Choroid plexus epithelial cell (primary cell): ENCODE measurements at regions not wholly inside any gene's neighbourhood (a gene's known extent, or its start where the extent isn't known, plus 50 kb on each side); places are given as distances from the start of the nearest gene placed in this dataset.

Source experiments
- DNase-seq: peaks from one replicate; pipeline ENCODE4 v3.0.0-alpha.2; 2010; ENCODE audit warnings: low read depth
- H3K4me3 ChIP-seq: 2 replicates; pipeline ENCODE4 v1.5.1; 2011; ENCODE audit warnings: low read depth, mild to moderate bottlenecking, control low read depth, low read length, moderate library complexity
- TF ChIP-seq, protein P1 (sequence below): conservative IDR thresholded peaks from 2 replicates; pipeline ENCODE4 v1.5.1; 2011; ENCODE audit warnings: low read depth, mild to moderate bottlenecking, control low read depth, inconsistent platforms, low read length, moderate library complexity

DNA sequence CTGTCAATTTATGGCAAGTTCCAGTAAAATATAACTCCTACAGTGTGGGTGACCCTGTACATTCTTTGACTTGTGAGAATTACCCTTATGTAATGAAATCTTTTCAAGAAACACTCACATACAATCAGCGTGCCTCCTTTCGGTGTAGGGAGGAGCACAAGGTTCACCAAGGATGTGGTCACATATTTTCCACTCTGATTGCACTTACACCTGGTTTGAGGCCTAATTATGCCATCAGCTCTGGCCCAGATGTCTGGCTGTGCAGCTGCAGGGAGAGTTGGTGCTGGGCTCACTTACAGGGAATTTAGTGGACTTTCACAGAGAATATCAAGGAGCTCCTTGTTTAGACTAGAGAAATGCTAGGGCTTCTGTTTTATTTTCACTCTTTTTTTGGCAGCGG, 146.0 kb upstream of the STEAP4 start:
- TF ChIP-seq, protein P1, sequence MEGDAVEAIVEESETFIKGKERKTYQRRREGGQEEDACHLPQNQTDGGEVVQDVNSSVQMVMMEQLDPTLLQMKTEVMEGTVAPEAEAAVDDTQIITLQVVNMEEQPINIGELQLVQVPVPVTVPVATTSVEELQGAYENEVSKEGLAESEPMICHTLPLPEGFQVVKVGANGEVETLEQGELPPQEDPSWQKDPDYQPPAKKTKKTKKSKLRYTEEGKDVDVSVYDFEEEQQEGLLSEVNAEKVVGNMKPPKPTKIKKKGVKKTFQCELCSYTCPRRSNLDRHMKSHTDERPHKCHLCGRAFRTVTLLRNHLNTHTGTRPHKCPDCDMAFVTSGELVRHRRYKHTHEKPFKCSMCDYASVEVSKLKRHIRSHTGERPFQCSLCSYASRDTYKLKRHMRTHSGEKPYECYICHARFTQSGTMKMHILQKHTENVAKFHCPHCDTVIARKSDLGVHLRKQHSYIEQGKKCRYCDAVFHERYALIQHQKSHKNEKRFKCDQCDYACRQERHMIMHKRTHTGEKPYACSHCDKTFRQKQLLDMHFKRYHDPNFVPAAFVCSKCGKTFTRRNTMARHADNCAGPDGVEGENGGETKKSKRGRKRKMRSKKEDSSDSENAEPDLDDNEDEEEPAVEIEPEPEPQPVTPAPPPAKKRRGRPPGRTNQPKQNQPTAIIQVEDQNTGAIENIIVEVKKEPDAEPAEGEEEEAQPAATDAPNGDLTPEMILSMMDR: no peak
- no peak for DNase-seq

DNA sequence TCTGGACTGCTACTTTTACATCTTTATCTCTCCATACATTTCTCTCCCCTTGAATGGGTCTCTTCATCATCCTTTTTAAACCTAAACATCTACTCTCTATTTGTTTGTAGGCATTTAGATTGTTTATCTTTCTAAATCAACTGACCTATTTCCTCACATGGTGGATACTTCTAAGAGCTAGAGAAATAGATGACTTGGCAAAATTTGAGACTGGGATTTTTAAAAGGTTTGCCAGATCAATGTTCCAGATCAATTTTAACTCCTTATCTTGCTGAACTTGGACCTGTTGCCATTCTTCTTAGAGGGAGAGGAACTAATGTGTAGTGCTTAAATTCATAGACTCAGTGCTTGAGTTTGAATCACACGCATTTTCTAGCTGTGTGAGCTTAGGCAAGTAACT, 144.2 kb upstream of the STEAP4 start:
- H3K4me3 ChIP-seq: no peak overlapping the region
- TF ChIP-seq, protein P1: no peak
- DNase-seq: no peak

More for the DNA sequence above, 146.0 kb upstream of the STEAP4 start:
- no peak overlapping the region for H3K4me3 ChIP-seq

DNA sequence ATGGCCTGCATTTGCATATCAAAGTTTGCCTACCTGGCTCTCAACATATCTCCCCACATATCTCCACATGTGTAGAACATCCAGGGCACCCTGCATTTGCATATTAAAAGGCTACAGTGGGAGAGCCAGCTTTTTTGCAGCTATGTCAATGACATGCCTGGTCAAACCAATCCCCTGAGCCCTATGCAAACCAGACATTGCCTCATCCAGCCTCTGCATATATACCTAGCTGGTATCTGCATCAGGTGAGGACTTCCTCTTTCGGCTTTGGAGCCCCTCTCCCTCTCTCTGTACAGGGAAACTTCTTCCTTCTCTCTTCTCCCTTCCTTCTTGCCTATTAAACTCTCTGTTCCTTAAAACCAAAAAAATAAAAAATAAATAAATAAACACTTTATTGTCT, 142.7 kb upstream of the STEAP4 start:
- no peak overlapping the region for H3K4me3 ChIP-seq
- DNase-seq: no peak
- TF ChIP-seq, protein P1: no peak

DNA sequence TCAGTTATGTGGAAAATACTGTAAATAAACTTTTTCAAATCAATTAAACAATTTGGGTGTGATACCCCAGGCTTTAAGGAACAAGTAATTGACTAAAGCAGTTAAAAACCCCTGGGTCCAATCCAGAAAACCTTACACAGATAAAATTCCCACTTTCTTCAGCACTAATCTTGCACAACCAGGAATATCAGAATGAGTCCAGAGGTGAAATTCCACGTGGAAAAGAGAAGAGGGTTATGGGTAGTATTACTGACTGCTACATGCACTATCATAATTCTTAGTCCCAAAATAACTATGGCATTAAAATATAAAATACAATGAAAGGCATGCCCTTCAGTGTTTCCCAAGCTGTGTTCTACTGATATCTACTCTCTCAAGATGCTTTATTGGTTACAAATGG, 135.7 kb upstream of the STEAP4 start:
- no peak for DNase-seq
- TF ChIP-seq, protein P1: no peak
- H3K4me3 ChIP-seq: no peak overlapping the region

DNA sequence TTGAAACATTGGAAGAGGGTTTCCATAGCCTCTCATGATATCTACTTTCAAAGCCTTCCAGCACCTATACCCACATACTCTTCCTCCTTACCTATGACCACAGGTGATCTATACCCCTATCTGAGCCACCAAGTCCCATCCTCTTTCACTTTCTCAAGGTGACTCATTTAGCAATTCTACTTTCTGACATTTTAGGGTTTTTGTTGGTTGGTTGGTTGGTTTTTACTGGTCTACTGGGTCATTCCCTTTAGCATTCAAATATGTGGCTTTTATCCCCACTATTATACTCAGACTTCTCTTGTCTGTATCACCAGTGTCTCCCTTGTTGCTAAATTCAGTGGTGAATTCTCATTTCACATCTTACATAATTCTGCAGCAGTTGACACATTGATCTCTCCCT, 130.4 kb upstream of the STEAP4 start:
- no peak overlapping the region for H3K4me3 ChIP-seq
- TF ChIP-seq, protein P1: no peak
- DNase-seq: no peak

GRCh38 chr7:88432301-88432700, 125.6 kb upstream of the STEAP4 start:
- H3K4me3 ChIP-seq: no peak overlapping the region
- TF ChIP-seq, protein P1: no peak
- DNase-seq: no peak

DNA sequence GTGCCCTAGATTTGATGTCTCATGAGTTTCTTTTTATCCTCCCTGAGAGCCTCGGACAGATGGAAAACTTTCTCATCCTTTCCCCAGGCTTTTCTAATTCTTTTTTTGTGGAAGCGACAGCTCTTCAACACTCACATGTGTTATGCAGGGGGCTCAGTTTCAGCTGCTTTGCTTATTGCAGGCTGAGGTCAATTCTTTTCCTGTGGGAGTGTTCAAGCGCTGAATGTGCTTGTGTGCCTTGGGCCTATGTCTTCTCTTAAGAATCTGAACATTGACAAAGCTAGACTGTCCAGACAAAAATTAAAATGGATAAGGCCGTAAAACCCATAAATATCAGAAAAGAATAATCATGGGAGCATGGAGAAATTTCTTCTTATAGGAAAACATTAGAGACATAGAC, 125.2 kb upstream of the STEAP4 start:
- TF ChIP-seq, protein P1: no peak
- no peak overlapping the region for H3K4me3 ChIP-seq
- DNase-seq: no peak
